ENCODE measurements at regions not wholly inside any gene's neighbourhood (a gene's known extent, or its start where the extent isn't known, plus 50 kb on each side); places are given as distances from the start of the nearest gene placed in this dataset.

GRCh38 chr11:93073508-93074280, 104.2 kb downstream of the MTNR1B start:
- Histone ChIP-seq H3K18ac (ENCODE audit: insufficient read length, low read depth, low read length) (no peak overlapping the region), H3K79me1 (ENCODE audit: insufficient read depth, low read depth, low read length, poor library complexity, severe bottlenecking) (no peaks in the 10 kb centered on the region), H3K79me2 (ENCODE audit: insufficient read depth, low read length) (no peaks in the 10 kb centered on the region), H3K23ac (ENCODE audit: insufficient read length, low read depth, low read length) (no peak overlapping the region), H3K56ac (ENCODE audit: insufficient read length, low read depth, low read length) (no peak overlapping the region), H2BK15ac (ENCODE audit: low read depth, low read length) (no peak overlapping the region), H3T11ph (ENCODE audit: low read length) (no peak overlapping the region), H3K14ac (ENCODE audit: insufficient read depth, low read length) (no peak overlapping the region), H3K4ac (ENCODE audit: low read depth, low read length) (no peak overlapping the region), H4K5ac (ENCODE audit: insufficient read length, low read depth, low read length) (no peak overlapping the region), H4K91ac (ENCODE audit: insufficient read length, low read depth, low read length) (no peak overlapping the region), H2BK12ac (ENCODE audit: insufficient read length, low read depth, low read length) (peak overlapping the region; percentile 3), H2BK120ac (ENCODE audit: low read depth, low read length, poor library complexity, severe bottlenecking) (no peak overlapping the region), H3K9ac (ENCODE audit: extremely low read depth, insufficient read length, low read length) (no peak overlapping the region), H3K27ac (ENCODE audit: insufficient read length, low read depth, low read length) (peak overlapping the region; percentile 83), H2BK5ac (ENCODE audit: insufficient read length, low read length) (no peak overlapping the region), H4K8ac (replicated peaks; ENCODE audit: insufficient read length, low read depth, low read length) (no peak overlapping the region), H3K23me2 (ENCODE audit: insufficient read length, low read depth, low read length, poor library complexity, severe bottlenecking) (no peaks in the 10 kb centered on the region), H3K9me3 (ENCODE audit: control insufficient read depth, low read depth, low read length) (no peaks in the 10 kb centered on the region), H2AFZ (ENCODE audit: low read length) (no peak overlapping the region), H3K27me3 (ENCODE audit: insufficient read depth, low read length) (no peaks in the 10 kb centered on the region), H2BK20ac (ENCODE audit: low read depth, low read length, poor library complexity, severe bottlenecking) (no peak overlapping the region), H4K20me1 (ENCODE audit: control insufficient read depth, insufficient read depth, insufficient read length) (no peaks in the 10 kb centered on the region), H3K4me2 (ENCODE audit: insufficient read depth, insufficient read length, low read length) (peak overlapping the region; percentile 12), H2AK5ac (ENCODE audit: insufficient read length, low read length) (no peak overlapping the region), H3K4me1 (ENCODE audit: insufficient read depth, low read length) (peaks cover 8% of the 10 kb centered on the region)
- TF ChIP-seq, protein P1, sequence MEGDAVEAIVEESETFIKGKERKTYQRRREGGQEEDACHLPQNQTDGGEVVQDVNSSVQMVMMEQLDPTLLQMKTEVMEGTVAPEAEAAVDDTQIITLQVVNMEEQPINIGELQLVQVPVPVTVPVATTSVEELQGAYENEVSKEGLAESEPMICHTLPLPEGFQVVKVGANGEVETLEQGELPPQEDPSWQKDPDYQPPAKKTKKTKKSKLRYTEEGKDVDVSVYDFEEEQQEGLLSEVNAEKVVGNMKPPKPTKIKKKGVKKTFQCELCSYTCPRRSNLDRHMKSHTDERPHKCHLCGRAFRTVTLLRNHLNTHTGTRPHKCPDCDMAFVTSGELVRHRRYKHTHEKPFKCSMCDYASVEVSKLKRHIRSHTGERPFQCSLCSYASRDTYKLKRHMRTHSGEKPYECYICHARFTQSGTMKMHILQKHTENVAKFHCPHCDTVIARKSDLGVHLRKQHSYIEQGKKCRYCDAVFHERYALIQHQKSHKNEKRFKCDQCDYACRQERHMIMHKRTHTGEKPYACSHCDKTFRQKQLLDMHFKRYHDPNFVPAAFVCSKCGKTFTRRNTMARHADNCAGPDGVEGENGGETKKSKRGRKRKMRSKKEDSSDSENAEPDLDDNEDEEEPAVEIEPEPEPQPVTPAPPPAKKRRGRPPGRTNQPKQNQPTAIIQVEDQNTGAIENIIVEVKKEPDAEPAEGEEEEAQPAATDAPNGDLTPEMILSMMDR (conservative IDR thresholded peaks at IDR 0.05), result no peak
- peaks cover 0 to 27% (median 9%) of the 10 kb centered on the region in 3 experiments; a peak in 5 of 7 replicates for H3K36me3 Mint-ChIP-seq (ENCODE audit: insufficient read depth in 1 of 3, low read depth in 3 of 3)
- peaks cover 9 to 11% of the 10 kb centered on the region in 2 experiments for H3K9me3 Mint-ChIP-seq
- no peaks in the 10 kb centered on the region for H3K27me3 Mint-ChIP-seq (ENCODE audit: low read depth)
- H3K4me1 Mint-ChIP-seq, result peaks cover 46 to 60% of the 10 kb centered on the region in 2 experiments
- DNase-seq, result peak; percentile 33
- H3K4me3 Mint-ChIP-seq, result peak overlapping the region in 1 of 2 experiments; percentile 55; a peak in 3 of 5 replicates
- peak overlapping the region; percentile 93 to 97 (median 97) for H3K27ac Mint-ChIP-seq
- no CpG with 5 or more reads among the region's 4 CpGs for WGBS (ENCODE audit: extremely low coverage, insufficient read length, low lambda C conversion rate)
